ENCODE measurements at regions not wholly inside any gene's neighbourhood (a gene's known extent, or its start where the extent isn't known, plus 50 kb on each side); places are given as distances from the start of the nearest gene placed in this dataset.

- no peak overlapping the region for H3K27ac ChIP-seq (ENCODE audit: extremely low read depth, low read depth, low read length)
- CTCF ChIA-PET (ENCODE audit: low intra/inter-chr PET ratio) = no interaction called here
- DNase-seq (ENCODE audit: extremely low read depth in 1 of 4, low spot score in 3 of 4) (no peak), FAIRE-seq (no peak), ATAC-seq (no peak)
- H3K79me2 ChIP-seq (ENCODE audit: control insufficient read depth, insufficient read depth, low read length) = no peaks in the 10 kb centered on the region
- H3K9ac ChIP-seq (ENCODE audit: insufficient read depth in 1 of 2, low read depth in 2 of 2, low read length in 2 of 2) = no peak overlapping the region
- H2AFZ ChIP-seq (ENCODE audit: low read depth, low read length) = no peak overlapping the region
- WGBS (ENCODE audit: insufficient coverage, low coverage, missing lambda C conversion rate) = 0% methylated on average over 3 of the region's 4 CpGs
- no peaks in the 10 kb centered on the region for H3K27me3 ChIP-seq (ENCODE audit: control insufficient read depth in 2 of 2, insufficient read depth in 2 of 2, low read length in 2 of 2)
- H4K20me1 ChIP-seq (replicated peaks; ENCODE audit: control insufficient read depth, insufficient read depth, low read length) = no peaks in the 10 kb centered on the region
- intact Hi-C loops (cut with micrococcal nuclease) (no loop called here), in situ Hi-C loops (cut with MboI) (no loop called here)
- H3K9me1 ChIP-seq (ENCODE audit: control insufficient read depth, insufficient read depth, low read length) = no peaks in the 10 kb centered on the region
- no peak overlapping the region for H3K4me2 ChIP-seq (ENCODE audit: insufficient read depth, low read length)
- POLR2A ChIA-PET = no interaction called here
- H3K9me3 ChIP-seq (replicated peaks; ENCODE audit: control insufficient read depth, insufficient read depth, low read depth, low read length) = no peaks in the 10 kb centered on the region
- H3K4me1 ChIP-seq (replicated peaks in 1 of 2; ENCODE audit: control insufficient read depth in 2 of 2, insufficient read depth in 2 of 2, low read length in 2 of 2) = no peaks in the 10 kb centered on the region
- H3K4me3 ChIP-seq = no peak overlapping the region
- no TSS peak for BruUV-seq (replicated peaks)
- H3K36me3 ChIP-seq (ENCODE audit: control insufficient read depth, insufficient read depth, low read length) = no peaks in the 10 kb centered on the region
- TF ChIP-seq ZKSCAN1 (IDR thresholded peaks at IDR 0.05; ENCODE audit: low read depth, low read length) (no peak), EGR1 (conservative IDR thresholded peaks at IDR 0.05) (no peak), MCM2 (IDR thresholded peaks at IDR 0.05; ENCODE audit: low read depth) (no peak), ARID3A (IDR thresholded peaks at IDR 0.05; ENCODE audit: borderline replicate concordance, low read depth, low read length) (no peak), AFF4 (CRISPR knock-in tag; IDR thresholded peaks at IDR 0.05) (no peak)
- TF ChIP-seq, protein P1, sequence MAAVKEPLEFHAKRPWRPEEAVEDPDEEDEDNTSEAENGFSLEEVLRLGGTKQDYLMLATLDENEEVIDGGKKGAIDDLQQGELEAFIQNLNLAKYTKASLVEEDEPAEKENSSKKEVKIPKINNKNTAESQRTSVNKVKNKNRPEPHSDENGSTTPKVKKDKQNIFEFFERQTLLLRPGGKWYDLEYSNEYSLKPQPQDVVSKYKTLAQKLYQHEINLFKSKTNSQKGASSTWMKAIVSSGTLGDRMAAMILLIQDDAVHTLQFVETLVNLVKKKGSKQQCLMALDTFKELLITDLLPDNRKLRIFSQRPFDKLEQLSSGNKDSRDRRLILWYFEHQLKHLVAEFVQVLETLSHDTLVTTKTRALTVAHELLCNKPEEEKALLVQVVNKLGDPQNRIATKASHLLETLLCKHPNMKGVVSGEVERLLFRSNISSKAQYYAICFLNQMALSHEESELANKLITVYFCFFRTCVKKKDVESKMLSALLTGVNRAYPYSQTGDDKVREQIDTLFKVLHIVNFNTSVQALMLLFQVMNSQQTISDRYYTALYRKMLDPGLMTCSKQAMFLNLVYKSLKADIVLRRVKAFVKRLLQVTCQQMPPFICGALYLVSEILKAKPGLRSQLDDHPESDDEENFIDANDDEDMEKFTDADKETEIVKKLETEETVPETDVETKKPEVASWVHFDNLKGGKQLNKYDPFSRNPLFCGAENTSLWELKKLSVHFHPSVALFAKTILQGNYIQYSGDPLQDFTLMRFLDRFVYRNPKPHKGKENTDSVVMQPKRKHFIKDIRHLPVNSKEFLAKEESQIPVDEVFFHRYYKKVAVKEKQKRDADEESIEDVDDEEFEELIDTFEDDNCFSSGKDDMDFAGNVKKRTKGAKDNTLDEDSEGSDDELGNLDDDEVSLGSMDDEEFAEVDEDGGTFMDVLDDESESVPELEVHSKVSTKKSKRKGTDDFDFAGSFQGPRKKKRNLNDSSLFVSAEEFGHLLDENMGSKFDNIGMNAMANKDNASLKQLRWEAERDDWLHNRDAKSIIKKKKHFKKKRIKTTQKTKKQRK (IDR thresholded peaks at IDR 0.05; ENCODE audit: borderline replicate concordance, low read depth, low read length) = no peak
- TF ChIP-seq, protein P2, sequence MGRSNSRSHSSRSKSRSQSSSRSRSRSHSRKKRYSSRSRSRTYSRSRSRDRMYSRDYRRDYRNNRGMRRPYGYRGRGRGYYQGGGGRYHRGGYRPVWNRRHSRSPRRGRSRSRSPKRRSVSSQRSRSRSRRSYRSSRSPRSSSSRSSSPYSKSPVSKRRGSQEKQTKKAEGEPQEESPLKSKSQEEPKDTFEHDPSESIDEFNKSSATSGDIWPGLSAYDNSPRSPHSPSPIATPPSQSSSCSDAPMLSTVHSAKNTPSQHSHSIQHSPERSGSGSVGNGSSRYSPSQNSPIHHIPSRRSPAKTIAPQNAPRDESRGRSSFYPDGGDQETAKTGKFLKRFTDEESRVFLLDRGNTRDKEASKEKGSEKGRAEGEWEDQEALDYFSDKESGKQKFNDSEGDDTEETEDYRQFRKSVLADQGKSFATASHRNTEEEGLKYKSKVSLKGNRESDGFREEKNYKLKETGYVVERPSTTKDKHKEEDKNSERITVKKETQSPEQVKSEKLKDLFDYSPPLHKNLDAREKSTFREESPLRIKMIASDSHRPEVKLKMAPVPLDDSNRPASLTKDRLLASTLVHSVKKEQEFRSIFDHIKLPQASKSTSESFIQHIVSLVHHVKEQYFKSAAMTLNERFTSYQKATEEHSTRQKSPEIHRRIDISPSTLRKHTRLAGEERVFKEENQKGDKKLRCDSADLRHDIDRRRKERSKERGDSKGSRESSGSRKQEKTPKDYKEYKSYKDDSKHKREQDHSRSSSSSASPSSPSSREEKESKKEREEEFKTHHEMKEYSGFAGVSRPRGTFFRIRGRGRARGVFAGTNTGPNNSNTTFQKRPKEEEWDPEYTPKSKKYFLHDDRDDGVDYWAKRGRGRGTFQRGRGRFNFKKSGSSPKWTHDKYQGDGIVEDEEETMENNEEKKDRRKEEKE (IDR thresholded peaks at IDR 0.05; ENCODE audit: borderline replicate concordance in 1 of 2, control insufficient read depth in 1 of 2, low read depth in 2 of 2, low read length in 1 of 2) = no peak
Measured at GRCh38 chr3:135788146-135788545, 177.4 kb upstream of the PPP2R3A start.

Measured in K562 (cell line).